HEK293 (cell line): ENCODE measurements at regions not wholly inside any gene's neighbourhood (a gene's known extent, or its start where the extent isn't known, plus 50 kb on each side); places are given as distances from the start of the nearest gene placed in this dataset.

Source experiments
- CTCF ChIA-PET: fragments of 350-600 bp; formaldehyde crosslinking; extraction: SDS; loops from one replicate; lab custom pipeline; 2021; ENCODE audit warnings: antibody characterized with exemption; lab: Yijun Ruan, JAX
- POLR2A ChIA-PET: fragments of 300-600 bp; formaldehyde crosslinking; extraction: SDS; loops from one replicate; lab custom pipeline; 2020; ENCODE audit warnings: antibody characterized with exemption, inconsistent platforms; lab: Yijun Ruan, JAX
- H3K27ac ChIP-seq: fragments of 200-500 bp; sonication (Bioruptor generic); 2 replicates; pipeline ENCODE4 v1.5.1; 2014; ENCODE audit warnings: low read depth, low read length, control low read depth, inconsistent platforms; ENCODE audit errors: extremely low read depth
- H3K36me3 ChIP-seq, 2 experiments: fragments of 200-500 bp in 1 of 2; sonication (Bioruptor generic) in 1 of 2; 1 replicate in 1 of 2; 2 replicates in 1 of 2; pipeline ENCODE4 v1.5.1; 2014 to 2017; ENCODE audit warnings: inconsistent platforms in 2 of 2, low read length in 2 of 2; ENCODE audit not compliant: control insufficient read depth in 2 of 2, insufficient read depth in 1 of 2
- H3K4me1 ChIP-seq: fragments of 200-500 bp; sonication (Bioruptor generic); 2 replicates; pipeline ENCODE4 v1.5.1; 2014; ENCODE audit warnings: mild to moderate bottlenecking, low read length, inconsistent platforms; ENCODE audit not compliant: control insufficient read depth, insufficient read depth
- H3K4me3 ChIP-seq: 2 replicates; pipeline ENCODE4 v1.5.1; 2011; ENCODE audit warnings: low read depth, mild to moderate bottlenecking, control low read depth, low read length, moderate library complexity
- H3K9me3 ChIP-seq: fragments of 200-500 bp; sonication (Bioruptor generic); 2 replicates; pipeline ENCODE4 v1.5.1; 2014; ENCODE audit warnings: low read depth, low read length, inconsistent platforms; ENCODE audit not compliant: control insufficient read depth, insufficient read depth
- BCL11B ChIP-seq: fragments of 450-650 bp; formaldehyde crosslinking; IDR thresholded peaks from 2 replicates; pipeline ENCODE4 v1.5.1; 2016; ENCODE audit warnings: low read depth, missing biosample characterization, missing genetic modification characterization
- GLIS1 ChIP-seq: fragments of 450-650 bp; formaldehyde crosslinking; IDR thresholded peaks from 2 replicates; pipeline ENCODE4 v1.5.1; 2016; ENCODE audit warnings: missing biosample characterization, missing genetic modification characterization
- HOXC10 ChIP-seq: sonication (generic); formaldehyde crosslinking; IDR thresholded peaks from 2 replicates; pipeline ENCODE4 v1.8.1; 2023; ENCODE audit warnings: mild to moderate bottlenecking, missing genetic modification reagents
- OSR2 ChIP-seq: fragments of 450-650 bp; formaldehyde crosslinking; IDR thresholded peaks from 2 replicates; pipeline ENCODE4 v1.5.1; 2016; ENCODE audit warnings: missing biosample characterization, missing genetic modification characterization
- SCRT1 ChIP-seq: fragments of 450-650 bp; formaldehyde crosslinking; IDR thresholded peaks from 2 replicates; pipeline ENCODE4 v1.5.1; 2016; ENCODE audit warnings: missing biosample characterization, missing genetic modification characterization, borderline replicate concordance
- TRIM28 ChIP-seq: IDR thresholded peaks from 2 replicates; pipeline ENCODE4 v1.6.1; 2011; ENCODE audit warnings: low read length, control low read depth, borderline replicate concordance
- ZBTB21 ChIP-seq: fragments of 450-650 bp; formaldehyde crosslinking; IDR thresholded peaks from 2 replicates; pipeline ENCODE4 v1.5.1; 2017; ENCODE audit warnings: missing biosample characterization, missing genetic modification characterization
- ZEB2 ChIP-seq: fragments of 450-650 bp; formaldehyde crosslinking; IDR thresholded peaks from 2 replicates; pipeline ENCODE4 v1.5.1; 2016; ENCODE audit warnings: missing biosample characterization, missing genetic modification characterization
- ZNF112 ChIP-seq: fragments of 450-650 bp; formaldehyde crosslinking; IDR thresholded peaks from 2 replicates; pipeline ENCODE4 v1.5.0; 2017; ENCODE audit warnings: missing biosample characterization, missing genetic modification characterization
- ZNF155 ChIP-seq: fragments of 450-650 bp; formaldehyde crosslinking; IDR thresholded peaks from 2 replicates; pipeline ENCODE4 v1.5.1; 2016; ENCODE audit warnings: missing biosample characterization, missing genetic modification characterization
- ZNF157 ChIP-seq: fragments of 450-650 bp; formaldehyde crosslinking; IDR thresholded peaks from 2 replicates; pipeline ENCODE4 v1.5.1; 2016; ENCODE audit warnings: missing biosample characterization, missing genetic modification characterization
- ZNF169 ChIP-seq: fragments of 450-650 bp; formaldehyde crosslinking; IDR thresholded peaks from 2 replicates; pipeline ENCODE4 v1.5.1; 2016; ENCODE audit warnings: missing biosample characterization, missing genetic modification characterization
- ZNF184 ChIP-seq: fragments of 450-650 bp; IDR thresholded peaks from 2 replicates; pipeline ENCODE4 v1.5.1; 2018; ENCODE audit warnings: missing biosample characterization, mild to moderate bottlenecking, missing genetic modification characterization
- ZNF214 ChIP-seq: fragments of 450-650 bp; formaldehyde crosslinking; IDR thresholded peaks from 2 replicates; pipeline ENCODE4 v1.5.1; 2017; ENCODE audit warnings: missing biosample characterization, mild to moderate bottlenecking, missing genetic modification characterization, borderline replicate concordance
- ZNF239 ChIP-seq: fragments of 450-650 bp; formaldehyde crosslinking; IDR thresholded peaks from 2 replicates; pipeline ENCODE4 v1.5.1; 2016; ENCODE audit warnings: missing biosample characterization, missing genetic modification characterization
- ZNF404 ChIP-seq: fragments of 450-650 bp; formaldehyde crosslinking; IDR thresholded peaks from 2 replicates; pipeline ENCODE4 v1.5.1; 2017; ENCODE audit warnings: missing biosample characterization, missing genetic modification characterization
- ZNF426 ChIP-seq: fragments of 450-650 bp; formaldehyde crosslinking; IDR thresholded peaks from 2 replicates; pipeline ENCODE4 v1.5.1; 2017; ENCODE audit warnings: missing biosample characterization, missing genetic modification characterization, mild to moderate bottlenecking, inconsistent platforms, moderate library complexity
- ZNF48 ChIP-seq: fragments of 450-650 bp; formaldehyde crosslinking; IDR thresholded peaks from 2 replicates; pipeline ENCODE4 v1.5.1; 2016; ENCODE audit warnings: missing biosample characterization, missing genetic modification characterization
- ZNF548 ChIP-seq: fragments of 450-650 bp; formaldehyde crosslinking; IDR thresholded peaks from 2 replicates; pipeline ENCODE4 v1.5.1; 2016; ENCODE audit warnings: missing biosample characterization, missing genetic modification characterization
- ZNF610 ChIP-seq: fragments of 450-650 bp; formaldehyde crosslinking; IDR thresholded peaks from 2 replicates; pipeline ENCODE4 v1.5.1; 2016; ENCODE audit warnings: missing biosample characterization, missing genetic modification characterization, borderline replicate concordance
- ZNF658 ChIP-seq: fragments of 450-650 bp; formaldehyde crosslinking; IDR thresholded peaks from 2 replicates; pipeline ENCODE4; 2016; ENCODE audit warnings: missing biosample characterization, missing genetic modification characterization
- ZNF670 ChIP-seq: fragments of 450-650 bp; formaldehyde crosslinking; IDR thresholded peaks from 2 replicates; pipeline ENCODE4 v1.5.1; 2016; ENCODE audit warnings: missing biosample characterization, missing genetic modification characterization, low read depth
- ZXDB ChIP-seq: fragments of 450-650 bp; formaldehyde crosslinking; IDR thresholded peaks from 2 replicates; pipeline ENCODE4 v1.5.1; 2016; ENCODE audit warnings: missing biosample characterization, missing genetic modification characterization
- TF ChIP-seq, protein P1 (sequence below): fragments of 450-650 bp; formaldehyde crosslinking; IDR thresholded peaks from 2 replicates; pipeline ENCODE4; 2016; ENCODE audit warnings: missing biosample characterization, missing genetic modification characterization
- TF ChIP-seq, protein P2 (sequence below): fragments of 450-650 bp; formaldehyde crosslinking; IDR thresholded peaks from 2 replicates; pipeline ENCODE4 v1.5.1; 2016; ENCODE audit warnings: missing biosample characterization, missing genetic modification characterization
- TF ChIP-seq, protein P3 (sequence below): fragments of 450-650 bp; formaldehyde crosslinking; IDR thresholded peaks from 2 replicates; pipeline ENCODE4 v1.5.1; 2016; ENCODE audit warnings: missing biosample characterization, missing genetic modification characterization
- TF ChIP-seq, protein P4 (sequence below): fragments of 450-650 bp; formaldehyde crosslinking; IDR thresholded peaks from 2 replicates; pipeline ENCODE4 v1.5.1; 2017; ENCODE audit warnings: missing biosample characterization, missing genetic modification characterization

DNA sequence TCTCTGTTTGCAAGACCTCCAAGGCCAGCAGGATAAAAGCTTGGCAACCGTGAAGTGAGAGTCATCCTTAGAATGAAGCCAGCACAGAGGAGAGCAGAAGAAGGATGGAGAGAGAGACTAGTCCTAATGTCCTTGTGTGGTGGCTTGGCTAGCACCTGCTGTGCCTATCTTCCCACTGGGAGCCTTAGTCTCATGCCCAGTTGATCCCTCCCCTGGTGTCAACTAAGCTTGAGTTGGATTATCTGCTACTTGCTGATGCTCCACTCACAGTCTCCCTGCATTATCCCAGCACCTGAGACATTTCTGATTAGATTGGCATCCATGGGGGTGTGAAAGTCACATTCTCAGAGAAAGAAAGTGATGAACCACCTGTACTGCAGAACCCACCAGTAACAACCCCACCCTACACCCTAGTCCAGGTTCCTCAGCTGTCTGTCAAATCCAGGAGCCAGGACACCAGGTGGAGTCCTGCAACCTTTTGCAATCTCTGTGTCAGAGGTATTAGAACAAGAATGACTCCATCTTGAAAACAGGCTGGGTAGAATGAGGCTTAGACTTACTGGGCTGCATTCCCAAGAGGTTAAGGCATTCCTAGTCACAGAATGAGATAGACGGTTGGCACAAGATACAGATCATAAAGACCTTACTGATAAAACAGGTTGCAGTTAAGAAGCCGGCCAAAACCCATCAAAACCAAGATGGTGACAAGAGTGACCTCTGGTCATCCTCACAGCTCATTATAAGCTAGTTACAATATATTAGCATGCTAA is 460.2 kb upstream of the C16orf82 start (continued):
- TF ChIP-seq, protein P1, sequence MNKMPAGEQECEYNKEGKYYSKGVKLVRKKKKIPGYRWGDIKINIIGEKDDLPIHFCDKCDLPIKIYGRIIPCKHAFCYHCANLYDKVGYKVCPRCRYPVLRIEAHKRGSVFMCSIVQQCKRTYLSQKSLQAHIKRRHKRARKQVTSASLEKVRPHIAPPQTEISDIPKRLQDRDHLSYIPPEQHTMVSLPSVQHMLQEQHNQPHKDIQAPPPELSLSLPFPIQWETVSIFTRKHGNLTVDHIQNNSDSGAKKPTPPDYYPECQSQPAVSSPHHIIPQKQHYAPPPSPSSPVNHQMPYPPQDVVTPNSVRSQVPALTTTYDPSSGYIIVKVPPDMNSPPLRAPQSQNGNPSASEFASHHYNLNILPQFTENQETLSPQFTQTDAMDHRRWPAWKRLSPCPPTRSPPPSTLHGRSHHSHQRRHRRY (tag by site-specific recombination) = no peak
- no peak for TF ChIP-seq ZNF184 (tag by site-specific recombination)
- no peak for TF ChIP-seq ZXDB (tag by site-specific recombination)
- no peak for TF ChIP-seq ZNF404 (tag by site-specific recombination)
- TF ChIP-seq ZNF426 (tag by site-specific recombination) = no peak
- no peak for TF ChIP-seq ZNF658

DNA sequence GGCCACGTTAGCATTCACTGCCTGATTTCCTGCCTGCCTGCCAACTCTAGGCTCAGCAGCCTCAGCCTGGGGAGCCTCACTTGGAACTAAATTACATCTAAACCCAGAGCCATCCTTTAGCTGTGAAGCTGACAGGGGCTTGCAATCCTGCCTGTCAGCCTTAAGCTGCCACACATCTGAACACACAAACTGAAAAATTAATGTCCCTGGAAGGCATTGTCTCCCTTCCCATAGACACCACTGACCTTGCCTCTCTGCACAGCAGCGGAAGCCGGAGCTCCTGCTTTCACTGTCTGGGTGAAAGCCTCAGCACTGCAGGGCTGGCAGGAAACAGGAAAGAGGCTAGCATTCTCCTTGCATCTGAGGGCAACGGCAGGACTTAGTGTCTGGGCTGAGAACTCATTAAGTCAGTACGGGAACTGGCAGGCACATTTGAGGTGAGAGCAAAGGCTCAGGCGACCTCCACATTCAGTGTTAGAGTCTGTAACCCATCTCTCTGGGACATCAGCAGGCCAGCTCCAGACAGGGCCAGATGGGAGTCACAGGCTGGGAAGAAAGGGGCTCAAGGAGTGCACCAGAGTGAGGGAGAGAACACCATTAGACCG is 452.4 kb upstream of the C16orf82 start:
- Histone ChIP-seq H3K9me3 (no peaks in the 10 kb centered on the region), H3K4me1 (no peaks in the 10 kb centered on the region)
- ChIA-PET POLR2A (no interaction called here), CTCF (no interaction called here)
- TF ChIP-seq TRIM28 (no peak), ZNF610 (tag by site-specific recombination) (no peak), ZNF239 (tag by site-specific recombination) (no peak), ZNF169 (tag by site-specific recombination) (no peak)
- TF ChIP-seq, all 188 proteins: peak for 0
- no peak overlapping the region for H3K27ac ChIP-seq
- H3K36me3 ChIP-seq = no peaks in the 10 kb centered on the region
- H3K4me3 ChIP-seq = no peak overlapping the region

DNA sequence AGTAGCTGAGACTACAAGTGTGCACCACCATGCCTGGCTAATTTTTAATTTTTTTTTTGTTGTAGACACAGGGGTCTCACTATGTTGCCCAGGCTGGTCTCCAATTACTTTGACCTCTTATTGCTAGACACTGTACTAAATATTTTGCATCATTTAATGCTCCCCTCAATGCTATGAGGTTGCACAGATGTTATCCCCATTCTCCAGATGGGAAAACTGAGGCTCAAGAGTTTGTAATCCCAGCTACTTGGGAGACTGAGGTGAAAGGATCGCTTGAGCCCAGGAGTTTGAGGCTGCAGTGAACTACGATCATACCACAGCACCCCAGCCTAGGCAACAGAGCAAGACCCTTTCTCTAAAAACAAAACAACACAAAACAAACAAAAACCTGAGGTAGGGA is 443.3 kb upstream of the C16orf82 start:
- H3K4me3 ChIP-seq = no peak overlapping the region
- no peak overlapping the region for H3K27ac ChIP-seq
- H3K9me3 ChIP-seq = no peaks in the 10 kb centered on the region
- H3K4me1 ChIP-seq = no peaks in the 10 kb centered on the region
- no peaks in the 10 kb centered on the region for H3K36me3 ChIP-seq
- ChIA-PET POLR2A (no interaction called here), CTCF (no interaction called here)
- TF ChIP-seq ZNF157 (no peak), ZBTB21 (tag by site-specific recombination) (no peak), ZNF548 (no peak), ZNF670 (no peak), SCRT1 (tag by site-specific recombination) (no peak), HOXC10 (CRISPR knock-in tag) (no peak), ZEB2 (tag by site-specific recombination) (no peak), ZNF48 (no peak), ZNF214 (tag by site-specific recombination) (no peak), ZNF112 (no peak), ZNF155 (tag by site-specific recombination) (no peak), GLIS1 (tag by site-specific recombination) (no peak), OSR2 (tag by site-specific recombination) (no peak), BCL11B (tag by site-specific recombination) (no peak)
- TF ChIP-seq, protein P2, sequence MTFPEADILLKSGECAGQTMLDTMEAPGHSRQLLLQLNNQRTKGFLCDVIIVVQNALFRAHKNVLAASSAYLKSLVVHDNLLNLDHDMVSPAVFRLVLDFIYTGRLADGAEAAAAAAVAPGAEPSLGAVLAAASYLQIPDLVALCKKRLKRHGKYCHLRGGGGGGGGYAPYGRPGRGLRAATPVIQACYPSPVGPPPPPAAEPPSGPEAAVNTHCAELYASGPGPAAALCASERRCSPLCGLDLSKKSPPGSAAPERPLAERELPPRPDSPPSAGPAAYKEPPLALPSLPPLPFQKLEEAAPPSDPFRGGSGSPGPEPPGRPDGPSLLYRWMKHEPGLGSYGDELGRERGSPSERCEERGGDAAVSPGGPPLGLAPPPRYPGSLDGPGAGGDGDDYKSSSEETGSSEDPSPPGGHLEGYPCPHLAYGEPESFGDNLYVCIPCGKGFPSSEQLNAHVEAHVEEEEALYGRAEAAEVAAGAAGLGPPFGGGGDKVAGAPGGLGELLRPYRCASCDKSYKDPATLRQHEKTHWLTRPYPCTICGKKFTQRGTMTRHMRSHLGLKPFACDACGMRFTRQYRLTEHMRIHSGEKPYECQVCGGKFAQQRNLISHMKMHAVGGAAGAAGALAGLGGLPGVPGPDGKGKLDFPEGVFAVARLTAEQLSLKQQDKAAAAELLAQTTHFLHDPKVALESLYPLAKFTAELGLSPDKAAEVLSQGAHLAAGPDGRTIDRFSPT (tag by site-specific recombination) = no peak
- TF ChIP-seq, protein P3, sequence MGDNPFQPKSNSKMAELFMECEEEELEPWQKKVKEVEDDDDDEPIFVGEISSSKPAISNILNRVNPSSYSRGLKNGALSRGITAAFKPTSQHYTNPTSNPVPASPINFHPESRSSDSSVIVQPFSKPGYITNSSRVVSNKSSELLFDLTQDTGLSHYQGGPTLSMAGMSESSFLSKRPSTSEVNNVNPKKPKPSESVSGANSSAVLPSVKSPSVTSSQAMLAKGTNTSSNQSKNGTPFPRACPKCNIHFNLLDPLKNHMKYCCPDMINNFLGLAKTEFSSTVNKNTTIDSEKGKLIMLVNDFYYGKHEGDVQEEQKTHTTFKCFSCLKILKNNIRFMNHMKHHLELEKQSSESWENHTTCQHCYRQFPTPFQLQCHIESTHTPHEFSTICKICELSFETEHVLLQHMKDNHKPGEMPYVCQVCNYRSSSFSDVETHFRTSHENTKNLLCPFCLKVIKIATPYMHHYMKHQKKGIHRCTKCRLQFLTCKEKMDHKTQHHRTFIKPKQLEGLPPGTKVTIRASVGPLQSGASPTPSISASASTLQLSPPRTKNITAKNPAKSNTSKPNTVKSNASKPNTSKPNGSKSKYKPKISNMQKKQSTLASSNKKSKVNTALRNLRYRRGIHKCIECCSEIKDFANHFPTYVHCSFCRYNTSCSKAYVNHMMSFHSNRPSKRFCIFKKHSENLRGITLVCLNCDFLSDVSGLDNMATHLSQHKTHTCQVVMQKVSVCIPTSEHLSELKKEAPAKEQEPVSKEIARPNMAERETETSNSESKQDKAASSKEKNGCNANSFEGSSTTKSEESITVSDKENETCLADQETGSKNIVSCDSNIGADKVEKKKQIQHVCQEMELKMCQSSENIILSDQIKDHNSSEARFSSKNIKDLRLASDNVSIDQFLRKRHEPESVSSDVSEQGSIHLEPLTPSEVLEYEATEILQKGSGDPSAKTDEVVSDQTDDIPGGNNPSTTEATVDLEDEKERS (tag by site-specific recombination) = no peak
- TF ChIP-seq, protein P4, sequence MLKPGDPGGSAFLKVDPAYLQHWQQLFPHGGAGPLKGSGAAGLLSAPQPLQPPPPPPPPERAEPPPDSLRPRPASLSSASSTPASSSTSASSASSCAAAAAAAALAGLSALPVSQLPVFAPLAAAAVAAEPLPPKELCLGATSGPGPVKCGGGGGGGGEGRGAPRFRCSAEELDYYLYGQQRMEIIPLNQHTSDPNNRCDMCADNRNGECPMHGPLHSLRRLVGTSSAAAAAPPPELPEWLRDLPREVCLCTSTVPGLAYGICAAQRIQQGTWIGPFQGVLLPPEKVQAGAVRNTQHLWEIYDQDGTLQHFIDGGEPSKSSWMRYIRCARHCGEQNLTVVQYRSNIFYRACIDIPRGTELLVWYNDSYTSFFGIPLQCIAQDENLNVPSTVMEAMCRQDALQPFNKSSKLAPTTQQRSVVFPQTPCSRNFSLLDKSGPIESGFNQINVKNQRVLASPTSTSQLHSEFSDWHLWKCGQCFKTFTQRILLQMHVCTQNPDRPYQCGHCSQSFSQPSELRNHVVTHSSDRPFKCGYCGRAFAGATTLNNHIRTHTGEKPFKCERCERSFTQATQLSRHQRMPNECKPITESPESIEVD (tag by site-specific recombination) = no peak
